ENCODE measurements at regions not wholly inside any gene's neighbourhood (a gene's known extent, or its start where the extent isn't known, plus 50 kb on each side); places are given as distances from the start of the nearest gene placed in this dataset.

DNA sequence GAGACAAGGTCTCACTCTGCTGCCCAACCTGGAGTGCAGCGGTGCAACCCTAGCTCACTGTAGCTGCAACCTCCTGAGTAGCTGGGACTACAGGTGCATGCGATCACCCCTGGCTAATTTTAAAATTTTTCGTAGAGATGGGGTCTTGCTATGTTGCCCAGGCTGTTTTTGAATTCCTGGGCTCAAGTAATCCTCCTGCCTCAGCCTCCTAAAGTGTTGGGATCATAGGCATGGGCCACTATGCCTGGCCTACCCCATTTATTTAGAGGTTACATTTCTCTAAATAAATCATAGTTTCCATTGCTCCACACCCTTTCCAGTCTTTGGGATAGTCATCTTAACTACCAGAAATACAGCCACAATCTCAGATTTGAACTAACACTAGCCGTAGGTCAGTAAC, 134.7 kb upstream of the CITED2 start:
- ChIA-PET CTCF (interaction anchor here (1.6 kb wide), 1 partner anchor 11 kb away, joined by 5 read pairs; no protein-coding TSS in a partner anchor), POLR2A (no interaction called here)
- TF ChIP-seq CTCF (IDR thresholded peaks at IDR 0.05; ENCODE audit: control extremely low read depth, extremely low read depth, low read depth, missing control alignments) = no peak
- no peak for DNase-seq (ENCODE audit: extremely low spot score)

GRCh38 chr6:139508576-139508975, 134.1 kb upstream of the CITED2 start:
- no peak for TF ChIP-seq CTCF (IDR thresholded peaks at IDR 0.05; ENCODE audit: control extremely low read depth, extremely low read depth, low read depth, missing control alignments)
- ChIA-PET CTCF (interaction anchor here (0.9 to 1.0 kb wide), 2 partner anchors 21 to 48 kb away, joined by 3 read pairs; no protein-coding TSS in a partner anchor), POLR2A (no interaction called here)
- DNase-seq (ENCODE audit: extremely low spot score) = no peak

DNA sequence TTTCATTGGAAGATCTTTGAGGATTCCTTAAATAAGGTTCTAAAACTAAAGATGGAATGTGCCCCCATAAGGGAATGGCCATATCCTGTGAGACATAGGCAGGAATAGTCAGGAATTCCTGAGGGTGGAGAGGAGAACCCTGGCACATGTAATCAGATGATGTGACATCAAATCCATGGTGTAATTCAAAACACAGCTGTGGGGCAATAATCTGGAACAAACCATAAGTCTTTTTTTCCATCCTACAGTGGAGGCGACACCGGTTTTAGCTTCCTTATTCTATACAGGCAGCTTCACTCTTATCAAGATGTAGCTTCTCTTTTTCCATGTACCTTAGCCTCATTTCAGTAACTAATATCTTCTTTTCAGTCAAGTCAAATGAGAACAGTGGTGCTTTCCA, 133.6 kb upstream of the CITED2 start:
- CTCF ChIA-PET = interaction anchor here (0.9 to 1.0 kb wide), 2 partner anchors 20 to 49 kb away, joined by 3 read pairs; no protein-coding TSS in a partner anchor
- TF ChIP-seq CTCF (IDR thresholded peaks at IDR 0.05; ENCODE audit: control extremely low read depth, extremely low read depth, low read depth, missing control alignments) = no peak
- DNase-seq (ENCODE audit: extremely low spot score) = no peak
- POLR2A ChIA-PET = no interaction called here

DNA sequence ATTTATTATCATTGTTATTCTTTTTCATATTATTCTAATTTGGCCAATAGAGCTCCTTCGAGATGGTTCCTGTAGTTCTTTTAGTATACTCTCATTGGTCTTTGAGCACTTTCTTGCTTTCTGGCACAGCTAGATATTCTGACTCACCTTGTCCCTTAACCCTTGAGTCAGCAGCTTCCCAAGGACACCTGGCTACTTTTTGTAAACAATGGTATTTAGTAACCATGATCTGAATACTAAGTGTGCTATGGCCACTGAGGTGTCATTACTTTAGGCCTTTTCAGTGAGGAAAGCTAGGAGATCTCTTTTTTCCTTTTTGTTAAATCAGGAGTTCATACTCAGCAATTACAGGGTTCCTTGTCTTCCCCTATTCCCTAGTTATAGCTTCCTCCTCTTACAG, 126.5 kb upstream of the CITED2 start:
- no peak for DNase-seq (ENCODE audit: extremely low spot score)
- ChIA-PET CTCF (interaction anchor here (1.1 kb wide), 1 partner anchor 9 kb away, joined by 4 read pairs; no protein-coding TSS in a partner anchor), POLR2A (no interaction called here)
- no peak for TF ChIP-seq CTCF (IDR thresholded peaks at IDR 0.05; ENCODE audit: control extremely low read depth, extremely low read depth, low read depth, missing control alignments)

DNA sequence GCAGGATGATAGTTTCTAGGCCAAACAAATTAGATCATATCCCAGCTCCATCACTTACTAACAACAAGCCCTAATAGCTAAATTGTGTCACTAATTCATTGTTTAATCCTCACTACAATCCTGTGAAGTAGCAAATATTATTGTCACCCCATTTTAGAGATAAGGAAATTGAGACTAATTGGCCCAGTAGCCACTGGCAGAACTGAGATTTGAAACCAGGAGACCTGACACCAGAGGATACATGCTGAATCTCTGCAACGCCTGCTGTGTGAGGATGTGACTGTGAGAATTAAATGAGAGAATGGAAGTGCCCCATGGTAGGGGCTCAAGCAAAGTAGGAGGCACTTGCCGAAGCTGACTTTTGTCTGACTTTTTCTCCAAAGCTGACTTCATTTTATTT, 124.3 kb upstream of the CITED2 start:
- POLR2A ChIA-PET = no interaction called here

DNA sequence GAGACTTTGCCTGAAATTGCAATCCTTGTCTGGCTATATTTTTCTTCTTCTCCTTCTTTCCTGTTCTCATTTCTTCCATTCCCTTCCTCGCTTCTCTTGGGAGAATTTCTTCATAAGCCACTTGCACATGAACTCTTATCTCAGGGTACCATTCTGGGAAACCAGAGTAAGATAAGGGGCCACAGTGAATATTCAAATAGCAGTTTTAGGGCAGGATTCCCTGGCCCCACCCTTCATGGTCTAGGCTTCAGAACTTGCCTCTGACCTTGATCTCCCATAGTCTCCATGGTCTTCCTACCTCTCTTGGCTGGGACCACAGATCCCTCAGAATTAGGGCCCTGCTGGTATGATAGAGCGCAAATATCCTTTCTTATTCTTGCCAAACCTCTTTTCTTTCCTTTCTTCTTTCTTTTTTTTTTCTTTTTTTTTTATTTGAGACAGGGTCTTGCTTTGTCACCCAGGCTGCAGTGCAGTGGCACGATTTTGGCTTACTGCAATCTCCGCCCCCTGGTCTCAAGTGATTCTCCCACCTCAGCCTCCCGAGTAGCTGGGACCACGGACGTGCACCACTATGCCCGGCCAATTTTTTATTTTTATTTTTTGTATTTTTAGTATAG, 123.0 kb upstream of the CITED2 start:
- no peak for DNase-seq (ENCODE audit: extremely low spot score)
- TF ChIP-seq CTCF (IDR thresholded peaks at IDR 0.05; ENCODE audit: control extremely low read depth, extremely low read depth, low read depth, missing control alignments) = no peak
- CTCF ChIA-PET = interaction anchor here (1.6 to 2.8 kb wide), 2 partner anchors 11 to 13 kb away, joined by 5 to 10 read pairs; no protein-coding TSS in a partner anchor
- POLR2A ChIA-PET = no interaction called here

More for the DNA sequence above, 124.3 kb upstream of the CITED2 start:
- no peak for DNase-seq (ENCODE audit: extremely low spot score)
- CTCF ChIA-PET = interaction anchor here (1.6 to 2.8 kb wide), 2 partner anchors 11 to 12 kb away, joined by 5 to 10 read pairs; no protein-coding TSS in a partner anchor
- no peak for TF ChIP-seq CTCF (IDR thresholded peaks at IDR 0.05; ENCODE audit: control extremely low read depth, extremely low read depth, low read depth, missing control alignments)
